PFSK-1 (cell line): ENCODE measurements at regions not wholly inside any gene's neighbourhood (a gene's known extent, or its start where the extent isn't known, plus 50 kb on each side); places are given as distances from the start of the nearest gene placed in this dataset.

Experiments
- FOXP2 ChIP-seq: optimal IDR thresholded peaks from 2 replicates; pipeline ENCODE3; 2011; ENCODE audit warnings: borderline replicate concordance, control low read depth, inconsistent platforms; ENCODE audit not compliant: insufficient read depth; ENCODE audit errors: extremely low read length, extremely low read depth
- POLR2AphosphoS5 ChIP-seq: IDR thresholded peaks from 2 replicates; pipeline ENCODE4 v1.6.1; 2012; ENCODE audit warnings: low read depth, mild to moderate bottlenecking, control low read depth, low read length, moderate library complexity
- REST ChIP-seq, 2 experiments: IDR thresholded peaks; 2 replicates each; pipeline versions ENCODE4 v1.6.1 to v1.8.0; 2011 to 2012; ENCODE audit warnings: low read depth in 2 of 2, low read length in 2 of 2, control low read depth in 1 of 2, inconsistent platforms in 1 of 2, mild to moderate bottlenecking in 1 of 2, moderate library complexity in 1 of 2; ENCODE audit not compliant: insufficient read depth in 1 of 2
- SIN3A ChIP-seq: IDR thresholded peaks from 2 replicates; pipeline ENCODE4 v1.6.1; 2012; ENCODE audit warnings: mild to moderate bottlenecking, low read length, moderate library complexity, borderline replicate concordance; ENCODE audit not compliant: insufficient read depth
- TAF1 ChIP-seq: IDR thresholded peaks from 2 replicates; pipeline ENCODE4 v1.6.1; 2012; ENCODE audit warnings: low read length, control low read depth, borderline replicate concordance; ENCODE audit not compliant: insufficient read depth

GRCh38 chr6:141501616-141502015 lies 631.1 kb upstream of the GJE1 start:
- no peak for TF ChIP-seq SIN3A
- no peak for TF ChIP-seq POLR2AphosphoS5
- no peak for TF ChIP-seq REST (IDR thresholded peaks at IDR 0.05; ENCODE audit: insufficient read depth in 1 of 2, low read depth in 2 of 2, low read length in 2 of 2)
- TF ChIP-seq TAF1: no peak
- TF ChIP-seq FOXP2: no peak

- no peak for TF ChIP-seq POLR2AphosphoS5
- no peak for TF ChIP-seq SIN3A
- TF ChIP-seq REST (IDR thresholded peaks at IDR 0.05; ENCODE audit: insufficient read depth in 1 of 2, low read depth in 2 of 2, low read length in 2 of 2): no peak
- TF ChIP-seq TAF1: no peak
- no peak for TF ChIP-seq FOXP2
Measured at GRCh38 chr6:141498977-141499376, 633.7 kb upstream of the GJE1 start.

GRCh38 chr6:141492521-141493284 lies 640.0 kb upstream of the GJE1 start:
- TF ChIP-seq TAF1 (no peak), REST (IDR thresholded peaks at IDR 0.05; ENCODE audit: insufficient read depth in 1 of 2, low read depth in 2 of 2, low read length in 2 of 2) (no peak), POLR2AphosphoS5 (no peak), FOXP2 (no peak), SIN3A (no peak)

- TF ChIP-seq FOXP2 (no peak), TAF1 (no peak), REST (IDR thresholded peaks at IDR 0.05; ENCODE audit: insufficient read depth in 1 of 2, low read depth in 2 of 2, low read length in 2 of 2) (no peak), POLR2AphosphoS5 (no peak), SIN3A (no peak)
Measured at GRCh38 chr6:141491684-141492083, 641.0 kb upstream of the GJE1 start.
